GM19395 (cell line): ENCODE measurements at regions not wholly inside any gene's neighbourhood (a gene's known extent, or its start where the extent isn't known, plus 50 kb on each side); places are given as distances from the start of the nearest gene placed in this dataset.

ENCODE experiments used
- ATAC-seq: cut with Tn5 transposase; IDR thresholded peaks from one replicate; pipeline ENCODE4 v1.9.1; 2021; ENCODE audit warnings: mild to moderate bottlenecking, moderate library complexity; ENCODE audit not compliant: unreplicated experiment

GRCh38 chr5:35324679-35325078, 94.4 kb upstream of the PRLR start:
- no peak for ATAC-seq

GRCh38 chr5:35324201-35324600, 93.9 kb upstream of the PRLR start:
- no peak for ATAC-seq

- ATAC-seq = peak; percentile 35
Measured at GRCh38 chr5:35320029-35320428, 89.7 kb upstream of the PRLR start.

- ATAC-seq = peak; percentile 96
Measured at GRCh38 chr5:35319333-35320002, 89.2 kb upstream of the PRLR start.

GRCh38 chr5:35317586-35317985, 87.3 kb upstream of the PRLR start:
- ATAC-seq = no peak

- ATAC-seq = no peak
Measured at GRCh38 chr5:35316611-35317274, 86.5 kb upstream of the PRLR start.

- ATAC-seq = no peak
Measured at GRCh38 chr5:35313291-35313690, 83.0 kb upstream of the PRLR start.

- ATAC-seq = no peak
Measured at GRCh38 chr5:35312267-35312666, 82.0 kb upstream of the PRLR start.

- ATAC-seq = no peak
Measured at GRCh38 chr5:35309365-35310130, 79.3 kb upstream of the PRLR start.

GRCh38 chr5:35308421-35308820, 78.1 kb upstream of the PRLR start:
- peak; percentile 65 for ATAC-seq

GRCh38 chr5:35306716-35307365, 76.6 kb upstream of the PRLR start:
- no peak for ATAC-seq

- no peak for ATAC-seq
Measured at GRCh38 chr5:35305336-35306020, 75.2 kb upstream of the PRLR start.

- ATAC-seq = no peak
Measured at GRCh38 chr5:35304291-35304690, 74.0 kb upstream of the PRLR start.

- ATAC-seq = peak; percentile 51
Measured at GRCh38 chr5:35303152-35303551, 72.9 kb upstream of the PRLR start.

GRCh38 chr5:35302544-35302943, 72.3 kb upstream of the PRLR start:
- ATAC-seq = peak; percentile 89

- no peak for ATAC-seq
Measured at GRCh38 chr5:35297755-35298154, 67.5 kb upstream of the PRLR start.

- no peak for ATAC-seq
Measured at GRCh38 chr5:35294976-35295375, 64.7 kb upstream of the PRLR start.

- no peak for ATAC-seq
Measured at GRCh38 chr5:35294017-35294416, 63.7 kb upstream of the PRLR start.

- ATAC-seq = no peak
Measured at GRCh38 chr5:35285435-35285834, 55.1 kb upstream of the PRLR start.

- no peak for ATAC-seq
Measured at GRCh38 chr5:35285011-35285410, 54.7 kb upstream of the PRLR start.

- no peak for ATAC-seq
Measured at GRCh38 chr5:35284364-35284763, 54.1 kb upstream of the PRLR start.
